ENCODE measurements at regions not wholly inside any gene's neighbourhood (a gene's known extent, or its start where the extent isn't known, plus 50 kb on each side); places are given as distances from the start of the nearest gene placed in this dataset.

DNA sequence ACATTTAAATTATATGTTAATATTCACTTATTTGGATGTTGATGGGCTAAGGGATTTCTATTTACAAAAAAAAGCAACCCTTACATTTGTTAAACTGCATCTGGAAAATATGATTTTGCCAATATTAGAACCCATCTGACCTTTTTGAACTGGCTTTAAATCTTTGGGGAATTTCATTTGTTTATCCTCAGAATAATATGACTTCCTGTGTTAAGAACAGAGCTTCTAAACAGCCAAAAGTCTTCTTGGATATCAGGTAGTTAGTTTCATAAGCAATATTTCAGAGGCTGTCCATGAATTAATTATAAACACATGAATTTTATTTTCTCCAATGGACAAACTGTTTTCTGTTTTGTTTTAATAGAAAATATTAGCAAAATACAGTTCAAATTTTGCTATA is 301.9 kb upstream of the AGTR1 start:
- no peaks in the 10 kb centered on the region for H3K9me3 ChIP-seq (ENCODE audit: control insufficient read depth, insufficient read depth, low read length)
- H2BK15ac ChIP-seq (ENCODE audit: low read depth, low read length): no peak overlapping the region
- no peak overlapping the region for H2AK9ac ChIP-seq (replicated peaks; ENCODE audit: low read depth, low read length, poor library complexity)
- no peak overlapping the region for H3K14ac ChIP-seq (replicated peaks; ENCODE audit: low read depth, low read length)
- no TSS peak for BruUV-seq (replicated peaks)
- POLR2A ChIA-PET (ENCODE audit: unreplicated experiment): no interaction called here
- intact Hi-C loops (cut with micrococcal nuclease) (loop anchor here (10.0 kb wide), 2 partner anchors 229 to 439 kb away; no protein-coding TSS in a partner anchor), in situ Hi-C loops (cut with MboI; ENCODE audit: low sequenced_read_pairs) (no loop called here), dilution Hi-C loops (cut with HindIII; ENCODE audit: low sequenced_read_pairs, unreplicated experiment) (no loop called here)
- no peak overlapping the region for H3K56ac ChIP-seq (ENCODE audit: extremely low read depth, insufficient read depth, low read length)
- no peak overlapping the region for H3K27ac ChIP-seq (ENCODE audit: insufficient read depth, low read length)
- no peak overlapping the region for H3K18ac ChIP-seq (ENCODE audit: low read depth, low read length)
- H3K9me1 ChIP-seq (ENCODE audit: insufficient read depth, low read length): no peaks in the 10 kb centered on the region
- no peak overlapping the region for H3K4ac ChIP-seq (ENCODE audit: low read depth, low read length)
- H3K4me2 ChIP-seq (ENCODE audit: low read depth, low read length): no peak overlapping the region
- no peaks in the 10 kb centered on the region for H3K79me1 ChIP-seq (ENCODE audit: low read depth in 1 of 2, low read length in 2 of 2)
- no peak overlapping the region for H4K8ac ChIP-seq (ENCODE audit: low read depth in 2 of 2, low read length in 2 of 2)
- no peak overlapping the region for H4K5ac ChIP-seq (ENCODE audit: low read depth, low read length)
- no peak overlapping the region for H2BK5ac ChIP-seq (ENCODE audit: low read depth, low read length, poor library complexity, severe bottlenecking)
- CTCF ChIA-PET: no interaction called here
- no peak for DNase-seq
- H3K23ac ChIP-seq (ENCODE audit: low read depth, low read length): no peak overlapping the region
- no peak overlapping the region for H2BK20ac ChIP-seq (ENCODE audit: low read depth, low read length)
- no peaks in the 10 kb centered on the region for H3K27me3 ChIP-seq (ENCODE audit: control insufficient read depth, insufficient read depth, low read length)
- H3K36me3 ChIP-seq (ENCODE audit: control insufficient read depth, insufficient read depth, low read length): no peaks in the 10 kb centered on the region
- H3K4me3 ChIP-seq (ENCODE audit: insufficient read depth, low read depth, low read length): no peak overlapping the region
- no peak overlapping the region for H2BK120ac ChIP-seq (ENCODE audit: low read depth, low read length)
- no peak overlapping the region for H4K91ac ChIP-seq (ENCODE audit: insufficient read depth, low read depth, low read length)
- H3K9ac ChIP-seq (ENCODE audit: low read depth, low read length): no peak overlapping the region
- H2AK5ac ChIP-seq (ENCODE audit: low read depth, low read length): no peak overlapping the region
- H2AFZ ChIP-seq (replicated peaks; ENCODE audit: low read length, poor library complexity): no peak overlapping the region
- no peaks in the 10 kb centered on the region for H3K4me1 ChIP-seq (ENCODE audit: control insufficient read depth, insufficient read depth, low read length)
- ATAC-seq (ENCODE audit: low read depth): no peak
- no peaks in the 10 kb centered on the region for H4K20me1 ChIP-seq (ENCODE audit: insufficient read depth, low read length)
- TF ChIP-seq MAZ (IDR thresholded peaks at IDR 0.05; ENCODE audit: borderline replicate concordance, low read depth, low read length) (no peak), CHD1 (IDR thresholded peaks at IDR 0.05; ENCODE audit: low read depth, low read length) (no peak), POLR2A (IDR thresholded peaks at IDR 0.05; ENCODE audit: low read depth, low read length) (no peak), RFX5 (IDR thresholded peaks at IDR 0.05; ENCODE audit: low read depth, low read length) (no peak)

All from IMR-90 (cell line).